ENCODE measurements at regions not wholly inside any gene's neighbourhood (a gene's known extent, or its start where the extent isn't known, plus 50 kb on each side); places are given as distances from the start of the nearest gene placed in this dataset.

DNA sequence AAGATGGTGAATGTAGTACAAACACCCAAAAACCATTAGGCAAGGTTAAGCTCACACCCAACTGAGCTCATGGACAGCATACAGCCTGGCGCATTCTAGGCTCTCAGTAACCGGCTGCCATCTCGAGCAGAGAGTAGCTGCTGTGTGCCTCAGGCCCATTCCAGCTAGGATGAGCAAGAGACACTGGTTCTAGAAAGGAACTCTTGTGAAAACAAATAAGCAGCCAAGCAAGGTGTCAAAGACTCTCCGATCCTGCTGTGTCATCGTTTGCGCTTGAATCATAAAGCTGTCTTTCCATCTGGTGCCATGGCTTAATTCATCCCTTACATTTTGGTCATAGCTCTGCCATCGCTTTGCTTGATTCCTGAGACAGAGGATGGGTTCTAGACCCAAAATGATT lies 135.4 kb upstream of the MSX2 start:
- H3K4me1 ChIP-seq, result peaks cover 5% of the 10 kb centered on the region
- no peak overlapping the region for H3K27ac ChIP-seq
- H3K4me3 ChIP-seq, result no peak overlapping the region
- no peak for DNase-seq (ENCODE audit: low spot score in 2 of 2)
- no peaks in the 10 kb centered on the region for H3K36me3 ChIP-seq
- TF ChIP-seq EP300 (IDR thresholded peaks at IDR 0.05) (no peak), POLR2A (IDR thresholded peaks at IDR 0.05) (no peak), POLR2AphosphoS5 (IDR thresholded peaks at IDR 0.05) (no peak)
- TF ChIP-seq, protein P1, sequence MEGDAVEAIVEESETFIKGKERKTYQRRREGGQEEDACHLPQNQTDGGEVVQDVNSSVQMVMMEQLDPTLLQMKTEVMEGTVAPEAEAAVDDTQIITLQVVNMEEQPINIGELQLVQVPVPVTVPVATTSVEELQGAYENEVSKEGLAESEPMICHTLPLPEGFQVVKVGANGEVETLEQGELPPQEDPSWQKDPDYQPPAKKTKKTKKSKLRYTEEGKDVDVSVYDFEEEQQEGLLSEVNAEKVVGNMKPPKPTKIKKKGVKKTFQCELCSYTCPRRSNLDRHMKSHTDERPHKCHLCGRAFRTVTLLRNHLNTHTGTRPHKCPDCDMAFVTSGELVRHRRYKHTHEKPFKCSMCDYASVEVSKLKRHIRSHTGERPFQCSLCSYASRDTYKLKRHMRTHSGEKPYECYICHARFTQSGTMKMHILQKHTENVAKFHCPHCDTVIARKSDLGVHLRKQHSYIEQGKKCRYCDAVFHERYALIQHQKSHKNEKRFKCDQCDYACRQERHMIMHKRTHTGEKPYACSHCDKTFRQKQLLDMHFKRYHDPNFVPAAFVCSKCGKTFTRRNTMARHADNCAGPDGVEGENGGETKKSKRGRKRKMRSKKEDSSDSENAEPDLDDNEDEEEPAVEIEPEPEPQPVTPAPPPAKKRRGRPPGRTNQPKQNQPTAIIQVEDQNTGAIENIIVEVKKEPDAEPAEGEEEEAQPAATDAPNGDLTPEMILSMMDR (IDR thresholded peaks at IDR 0.05), result no peak
- H3K9me3 ChIP-seq, result no peaks in the 10 kb centered on the region
- WGBS, result 61% methylated on average over 7 of the region's 7 CpGs
- H3K27me3 ChIP-seq, result peaks cover 11% of the 10 kb centered on the region

DNA sequence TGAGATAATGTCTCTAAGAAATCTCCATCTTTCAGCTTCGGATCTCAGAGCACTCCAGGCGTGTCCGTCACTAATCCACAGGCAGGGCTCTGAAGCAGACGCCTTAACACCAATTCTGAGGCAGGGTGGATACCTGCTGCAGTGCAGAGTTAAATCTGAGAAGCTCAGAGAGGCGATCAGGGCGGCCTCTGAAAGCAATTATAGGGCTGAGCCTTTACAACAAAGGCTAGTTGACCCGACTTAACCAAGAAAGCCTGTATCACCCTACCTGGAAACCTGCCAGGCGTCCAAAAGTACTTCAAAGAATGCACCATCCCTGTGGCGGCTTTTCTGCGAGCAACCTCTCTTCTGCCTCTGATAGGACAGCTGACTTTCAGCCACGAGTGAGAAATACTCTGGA lies 134.8 kb upstream of the MSX2 start:
- no peaks in the 10 kb centered on the region for H3K36me3 ChIP-seq
- no peak for DNase-seq (ENCODE audit: low spot score in 2 of 2)
- TF ChIP-seq, protein P1 (IDR thresholded peaks at IDR 0.05), result no peak
- TF ChIP-seq POLR2A (IDR thresholded peaks at IDR 0.05) (no peak), EP300 (IDR thresholded peaks at IDR 0.05) (no peak), POLR2AphosphoS5 (IDR thresholded peaks at IDR 0.05) (no peak)
- H3K27ac ChIP-seq, result no peak overlapping the region
- H3K27me3 ChIP-seq, result peaks cover 11% of the 10 kb centered on the region
- 46% methylated on average over 9 of the region's 11 CpGs for WGBS
- H3K4me3 ChIP-seq, result no peak overlapping the region
- H3K4me1 ChIP-seq, result peaks cover 5% of the 10 kb centered on the region
- H3K9me3 ChIP-seq, result no peaks in the 10 kb centered on the region

DNA sequence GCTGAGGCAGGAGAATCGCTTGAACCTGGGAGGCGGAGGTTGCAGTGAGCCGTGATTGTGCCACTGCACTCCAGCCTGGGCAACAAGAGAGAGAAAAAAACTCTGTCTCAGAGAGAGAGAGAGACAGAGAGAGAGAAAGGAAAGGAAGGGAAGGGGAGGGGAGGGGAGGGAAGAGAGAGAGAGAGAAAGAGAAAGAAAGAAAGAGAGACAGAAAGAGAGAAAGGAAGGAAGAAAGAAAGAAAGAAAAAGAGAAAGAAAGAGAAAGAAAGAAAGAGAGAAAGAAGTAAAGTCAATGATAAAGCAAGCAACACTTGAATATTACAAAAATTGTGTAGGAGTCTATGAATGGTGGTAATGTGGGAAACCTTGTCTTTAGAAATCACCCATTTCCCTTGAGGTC lies 133.6 kb upstream of the MSX2 start:
- DNase-seq (ENCODE audit: low spot score in 2 of 2), result no peak
- Histone ChIP-seq H3K27ac (no peak overlapping the region), H3K9me3 (no peaks in the 10 kb centered on the region), H3K4me3 (no peak overlapping the region), H3K27me3 (peaks cover 11% of the 10 kb centered on the region), H3K36me3 (no peaks in the 10 kb centered on the region), H3K4me1 (peaks cover 5% of the 10 kb centered on the region)
- WGBS, result 86% methylated on average over 3 of the region's 3 CpGs
- TF ChIP-seq POLR2AphosphoS5 (IDR thresholded peaks at IDR 0.05), result no peak
- TF ChIP-seq POLR2A (IDR thresholded peaks at IDR 0.05), result no peak
- no peak for TF ChIP-seq EP300 (IDR thresholded peaks at IDR 0.05)
- TF ChIP-seq, protein P1 (IDR thresholded peaks at IDR 0.05), result no peak

DNA sequence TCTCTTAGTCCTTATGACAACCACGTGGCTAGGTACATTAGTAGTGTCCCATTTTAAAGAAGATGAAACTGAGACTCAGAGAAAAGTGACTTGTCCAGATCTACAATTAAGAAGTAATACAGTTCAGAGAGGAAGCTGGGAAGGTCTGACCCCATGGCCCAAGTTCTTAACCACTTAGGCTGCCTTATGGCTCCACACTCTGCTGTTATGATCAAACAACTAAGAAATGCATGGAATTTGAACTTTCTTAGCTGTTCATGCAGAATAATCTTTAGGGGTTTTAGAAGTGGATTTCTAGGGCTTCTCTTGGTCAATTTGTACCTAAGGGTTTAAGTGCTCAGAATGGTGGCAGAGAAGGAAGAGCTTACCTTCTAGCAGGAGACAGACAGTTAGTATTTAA lies 128.0 kb upstream of the MSX2 start:
- TF ChIP-seq POLR2A (IDR thresholded peaks at IDR 0.05) (no peak), EP300 (IDR thresholded peaks at IDR 0.05) (no peak), POLR2AphosphoS5 (IDR thresholded peaks at IDR 0.05) (no peak)
- TF ChIP-seq, protein P1 (IDR thresholded peaks at IDR 0.05), result no peak
- no peak for DNase-seq (ENCODE audit: low spot score in 2 of 2)
- Histone ChIP-seq H3K36me3 (no peaks in the 10 kb centered on the region), H3K9me3 (no peaks in the 10 kb centered on the region), H3K27me3 (peaks cover 12% of the 10 kb centered on the region), H3K27ac (no peak overlapping the region), H3K4me1 (peaks cover 2% of the 10 kb centered on the region), H3K4me3 (no peak overlapping the region)
- 100% methylated on average over 1 of the region's 1 CpG for WGBS

DNA sequence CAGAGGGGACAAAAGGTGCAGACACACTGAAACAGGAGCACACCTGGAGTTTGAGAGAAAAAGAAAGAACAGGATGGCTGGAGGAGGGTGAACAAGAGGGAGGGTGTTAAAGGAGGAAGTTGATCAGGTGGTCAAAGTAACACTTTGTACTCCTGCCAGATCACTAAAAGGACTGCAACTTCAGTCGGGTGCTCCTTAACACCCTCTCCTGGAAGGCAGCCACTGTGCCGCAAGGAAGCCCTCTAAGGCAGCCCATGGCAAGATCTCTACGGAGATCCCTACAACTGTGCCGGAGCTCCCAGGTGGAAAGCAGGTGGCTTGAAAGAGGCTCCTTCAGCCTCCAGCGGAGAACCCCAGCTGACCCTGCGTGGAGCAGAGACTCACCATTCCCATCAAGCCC lies 124.4 kb upstream of the MSX2 start:
- H3K4me1 ChIP-seq, result no peaks in the 10 kb centered on the region
- DNase-seq (ENCODE audit: low spot score in 2 of 2), result no peak
- H3K4me3 ChIP-seq, result no peak overlapping the region
- 19% methylated on average over 6 of the region's 6 CpGs for WGBS
- no peaks in the 10 kb centered on the region for H3K9me3 ChIP-seq
- no peak for TF ChIP-seq EP300 (IDR thresholded peaks at IDR 0.05)
- no peak for TF ChIP-seq POLR2AphosphoS5 (IDR thresholded peaks at IDR 0.05)
- TF ChIP-seq, protein P1 (IDR thresholded peaks at IDR 0.05), result no peak
- TF ChIP-seq POLR2A (IDR thresholded peaks at IDR 0.05), result no peak
- H3K36me3 ChIP-seq, result no peaks in the 10 kb centered on the region
- no peak overlapping the region for H3K27ac ChIP-seq
- peaks cover 18% of the 10 kb centered on the region for H3K27me3 ChIP-seq

Measured in suprapubic skin (tissue), 4 donors.